GM12878 (cell line): ENCODE measurements at regions not wholly inside any gene's neighbourhood (a gene's known extent, or its start where the extent isn't known, plus 50 kb on each side); places are given as distances from the start of the nearest gene placed in this dataset.

ENCODE experiments used
- ATAC-seq: fragments of 200-7000 bp; cut with Tn5 transposase; 3 replicates; pipeline ENCODE4 v1.9.1; 2020; ENCODE audit warnings: mild to moderate bottlenecking, moderate library complexity
- BruUV-seq: library from RNA; stranded (reverse); fragments of 400-500 nt; replicated peaks from 2 replicates; lab custom pipeline; 2021; lab: Mats Ljungman, UMichigan
- CTCF ChIA-PET: fragments of 300-600 bp; sonication (Branson Sonifier 250); formaldehyde crosslinking; extraction: SDS; loops from one replicate; lab custom pipeline; 2021; ENCODE audit warnings: inconsistent platforms; lab: Yijun Ruan, JAX
- POLR2A ChIA-PET: fragments of 350-600 bp; formaldehyde crosslinking; extraction: SDS; loops from one replicate; lab custom pipeline; 2021; ENCODE audit warnings: inconsistent platforms; lab: Charles Lee
- RAD21 ChIA-PET: fragments of 300-600 bp; sonication (Branson Sonifier 250); formaldehyde crosslinking; loops from one replicate; lab custom pipeline; 2023; ENCODE audit warnings: antibody characterized with exemption; ENCODE audit not compliant: unreplicated experiment; lab: Charles Lee
- SMC1A ChIA-PET: fragments of 300-600 bp; sonication (Branson Sonifier 250); formaldehyde crosslinking; loops from one replicate; lab custom pipeline; 2023; ENCODE audit not compliant: unreplicated experiment, uncharacterized antibody; lab: Charles Lee
- DNase-seq: peaks from one replicate; pipeline ENCODE4 v3.0.0-alpha.2; 2011; ENCODE audit warnings: low read depth, low spot score
- FAIRE-seq: peaks from 3 replicates; lab custom pipeline; 2011; peaks lifted over from hg19 to GRCh38; lab: Jason Lieb, UNC
- H2AFZ ChIP-seq: 2 replicates; pipeline ENCODE4 v1.6.0; 2011; ENCODE audit warnings: low read depth, low read length, control low read depth; ENCODE audit not compliant: control insufficient read depth
- H3K27ac ChIP-seq: 2 replicates; pipeline ENCODE4 v1.5.1; 2011; ENCODE audit warnings: control low read depth; ENCODE audit not compliant: control insufficient read depth, insufficient read depth
- H3K27me3 ChIP-seq, 2 experiments: replicated peaks in 1 of 2; 2 replicates each; pipeline versions ENCODE4 v1.6.0 to v1.6.1; 2011; ENCODE audit warnings: low read length in 1 of 2; ENCODE audit not compliant: control insufficient read depth in 2 of 2, insufficient read depth in 2 of 2
- H3K36me3 ChIP-seq, 2 experiments: 2 replicates each; pipeline ENCODE4 v1.5.1; 2011; ENCODE audit warnings: low read length in 1 of 2; ENCODE audit not compliant: control insufficient read depth in 2 of 2, insufficient read depth in 2 of 2
- H3K4me1 ChIP-seq: 2 replicates; pipeline ENCODE4 v1.6.1; 2011; ENCODE audit warnings: mild to moderate bottlenecking, low read length, moderate library complexity, mixed read lengths; ENCODE audit not compliant: control insufficient read depth, insufficient read depth
- H3K4me2 ChIP-seq: 2 replicates; pipeline ENCODE4 v1.6.0; 2011; ENCODE audit warnings: control low read depth; ENCODE audit not compliant: control insufficient read depth, insufficient read depth
- H3K4me3 ChIP-seq: fragments of 200-600 bp; sonication (generic); 2 replicates; pipeline ENCODE4 v1.5.1; 2016
- H3K79me2 ChIP-seq: 2 replicates; pipeline ENCODE4 v1.6.0; 2011; ENCODE audit warnings: low read length; ENCODE audit not compliant: control insufficient read depth, insufficient read depth
- H3K9ac ChIP-seq: 2 replicates; pipeline ENCODE4 v1.8.0; 2011; ENCODE audit warnings: low read length, control low read depth, mixed read lengths; ENCODE audit not compliant: control insufficient read depth, insufficient read depth
- H3K9me3 ChIP-seq: replicated peaks from 3 replicates; pipeline ENCODE4 v1.5.1; 2011; ENCODE audit warnings: mild to moderate bottlenecking, low read length; ENCODE audit not compliant: control insufficient read depth, insufficient read depth
- H4K20me1 ChIP-seq: 2 replicates; pipeline ENCODE4 v1.6.0; 2011; ENCODE audit not compliant: control insufficient read depth, insufficient read depth
- BACH1 ChIP-seq: fragments of 450-650 bp; IDR thresholded peaks from 2 replicates; pipeline ENCODE4 v1.6.1; 2017; ENCODE audit warnings: mild to moderate bottlenecking, borderline replicate concordance
- DPF2 ChIP-seq: fragments of 450-650 bp; IDR thresholded peaks from 2 replicates; pipeline ENCODE4 v1.6.1; 2017; ENCODE audit warnings: mild to moderate bottlenecking
- EP300 ChIP-seq, 2 experiments: fragments of 150-350 bp in 1 of 2; IDR thresholded peaks; 2 replicates each; pipeline ENCODE4 v1.6.1; 2011 to 2012; ENCODE audit warnings: low read depth in 2 of 2, low read length in 2 of 2, borderline replicate concordance in 1 of 2, improper control_type of control experiment in 1 of 2, inconsistent platforms in 1 of 2; ENCODE audit not compliant: control insufficient read depth in 1 of 2
- HDGF ChIP-seq: fragments of 450-650 bp; IDR thresholded peaks from 2 replicates; pipeline ENCODE4 v1.6.1; 2016; ENCODE audit warnings: antibody characterized with exemption
- IKZF2 ChIP-seq, 2 experiments: fragments of 450-650 bp; IDR thresholded peaks; 2 replicates each; pipeline ENCODE4 v1.6.1; 2017; ENCODE audit warnings: mild to moderate bottlenecking in 2 of 2, moderate library complexity in 2 of 2
- MEF2B ChIP-seq: fragments of 450-650 bp; IDR thresholded peaks from 2 replicates; pipeline ENCODE4 v1.6.1; 2018; ENCODE audit warnings: mild to moderate bottlenecking, moderate library complexity; ENCODE audit not compliant: partially characterized antibody, poor library complexity, severe bottlenecking
- NKRF ChIP-seq: fragments of 450-650 bp; conservative IDR thresholded peaks from 2 replicates; pipeline ENCODE4 v1.6.1; 2017; ENCODE audit warnings: mild to moderate bottlenecking, moderate library complexity
- NRF1 ChIP-seq: conservative IDR thresholded peaks from 2 replicates; pipeline ENCODE4 v1.6.1; 2011; ENCODE audit warnings: mild to moderate bottlenecking, low read depth, low read length, improper control_type of control experiment
- PAX5 ChIP-seq: IDR thresholded peaks from 2 replicates; pipeline ENCODE4 v1.6.1; 2011; ENCODE audit warnings: low read depth, low read length, borderline replicate concordance
- POLR2AphosphoS2 ChIP-seq: IDR thresholded peaks from 2 replicates; pipeline ENCODE4 v1.6.1; 2011; ENCODE audit warnings: low read depth, mild to moderate bottlenecking, low read length, improper control_type of control experiment, moderate library complexity
- RAD21 ChIP-seq: IDR thresholded peaks from 2 replicates; pipeline ENCODE4 v1.6.1; 2011; ENCODE audit warnings: mild to moderate bottlenecking, low read depth, low read length, moderate library complexity; ENCODE audit not compliant: insufficient read depth
- RELB ChIP-seq: fragments of 450-650 bp; IDR thresholded peaks from 2 replicates; pipeline ENCODE4 v1.6.1; 2017; ENCODE audit warnings: low read depth, mild to moderate bottlenecking, moderate library complexity
- SKIL ChIP-seq: fragments of 450-650 bp; IDR thresholded peaks from 2 replicates; pipeline ENCODE4 v1.6.1; 2017; ENCODE audit warnings: mild to moderate bottlenecking, low read depth, inconsistent platforms; ENCODE audit not compliant: poor library complexity, severe bottlenecking
- ZNF274 ChIP-seq: IDR thresholded peaks from one replicate; pipeline ENCODE4 v1.8.0; 2011; ENCODE audit not compliant: insufficient read length, insufficient read depth
- ZZZ3 ChIP-seq: IDR thresholded peaks from 2 replicates; pipeline ENCODE4 v1.6.1; 2011; ENCODE audit warnings: low read depth; ENCODE audit not compliant: control insufficient read depth, insufficient read length
- WGBS: methylation state at CpG from one replicate; pipeline ENCODE4 v1.1.6; 2016; ENCODE audit warnings: low lambda C conversion rate; ENCODE audit not compliant: insufficient replicate concordance, insufficient coverage; ENCODE audit errors: missing lambda C conversion rate; 5-methylcytosine and 5-hydroxymethylcytosine counted together
- in situ Hi-C: fragments of 300-500 bp; cut with MboI; formaldehyde crosslinking; loops from 9 replicates; pipeline ENCODE4 v1.14.3; 2018; ENCODE audit warnings: mixed read lengths
- intact Hi-C: fragments of 100-400 bp; cut with micrococcal nuclease; formaldehyde crosslinking; loops from one replicate; pipeline ENCODE4 v1.14.2; 2022; ENCODE audit not compliant: unreplicated experiment

- BruUV-seq = no TSS peak
- WGBS = 0% methylated on average over 2 of the region's 2 CpGs
- Histone ChIP-seq H3K36me3 (no peaks in the 10 kb centered on the region), H4K20me1 (no peaks in the 10 kb centered on the region), H3K27me3 (0 out of 4 replicates have a peak, but pooled peaks cover 0 to 2% of the 10 kb centered on the region in 2 experiments), H2AFZ (no peak overlapping the region), H3K9me3 (no peaks in the 10 kb centered on the region), H3K27ac (no peak overlapping the region), H3K4me3 (no peak overlapping the region), H3K4me2 (no peak overlapping the region), H3K9ac (no peak overlapping the region), H3K79me2 (no peaks in the 10 kb centered on the region), H3K4me1 (no peaks in the 10 kb centered on the region)
- ChIA-PET POLR2A (no interaction called here), CTCF (no interaction called here), SMC1A (no interaction called here), RAD21 (no interaction called here)
- no peak for DNase-seq
- in situ Hi-C loops = no loop called here
- intact Hi-C loops = no loop called here
- no peak for FAIRE-seq
- no peak for ATAC-seq
- no peak for TF ChIP-seq NRF1
- no peak for TF ChIP-seq PAX5
- no peak for TF ChIP-seq NKRF
- no peak for TF ChIP-seq ZZZ3
- no peak for TF ChIP-seq SKIL
- no peak for TF ChIP-seq RAD21
- TF ChIP-seq RELB = no peak
- TF ChIP-seq ZNF274 = no peak
- TF ChIP-seq DPF2 = no peak
- no peak for TF ChIP-seq MEF2B
- no peak for TF ChIP-seq IKZF2 (IDR thresholded peaks at IDR 0.05)
- TF ChIP-seq BACH1 = no peak
- TF ChIP-seq POLR2AphosphoS2 = no peak
- no peak for TF ChIP-seq EP300 (IDR thresholded peaks at IDR 0.05; ENCODE audit: borderline replicate concordance in 1 of 2, control insufficient read depth in 1 of 2, low read depth in 2 of 2, low read length in 2 of 2)
- TF ChIP-seq HDGF = no peak
These were observed 127.9 kb downstream of the HDGFL1 start for GRCh38 chr6:22697306-22697705.
